GM19463 (cell line): ENCODE measurements at regions not wholly inside any gene's neighbourhood (a gene's known extent, or its start where the extent isn't known, plus 50 kb on each side); places are given as distances from the start of the nearest gene placed in this dataset.
"Not testable (repeated sequence)": the region's sequence is repeated elsewhere in the genome, so short reads cannot be mapped to it uniquely, and the experiment has no call there.

ENCODE experiments used
- ATAC-seq: cut with Tn5 transposase; IDR thresholded peaks from one replicate; pipeline ENCODE4 v1.9.1; 2021; ENCODE audit warnings: mild to moderate bottlenecking, moderate library complexity; ENCODE audit not compliant: unreplicated experiment

- no peak for ATAC-seq
These were observed 122.0 kb upstream of the MYCN start for GRCh38 chr2:15818318-15818753.

- ATAC-seq, result no peak
These were observed 121.5 kb upstream of the MYCN start for GRCh38 chr2:15818881-15819280.

GRCh38 chr2:15819562-15820256 is 120.6 kb upstream of the MYCN start:
- no peak for ATAC-seq

GRCh38 chr2:15820257-15820566 is 120.1 kb upstream of the MYCN start:
- ATAC-seq, result no peak

GRCh38 chr2:15820927-15821326 is 119.4 kb upstream of the MYCN start:
- no peak for ATAC-seq

- ATAC-seq, result no peak
These were observed 118.0 kb upstream of the MYCN start for GRCh38 chr2:15822151-15823044.

- no peak for ATAC-seq
These were observed 116.6 kb upstream of the MYCN start for GRCh38 chr2:15823459-15824396.

GRCh38 chr2:15824467-15824866 is 115.9 kb upstream of the MYCN start:
- ATAC-seq, result not testable (repeated sequence)

- ATAC-seq, result no peak
These were observed 114.9 kb upstream of the MYCN start for GRCh38 chr2:15825276-15825980.

- ATAC-seq, result no peak
These were observed 114.1 kb upstream of the MYCN start for GRCh38 chr2:15826273-15826717.

- no peak for ATAC-seq
These were observed 113.3 kb upstream of the MYCN start for GRCh38 chr2:15827001-15827400.

- ATAC-seq, result no peak
These were observed 111.8 kb upstream of the MYCN start for GRCh38 chr2:15828576-15828975.

- ATAC-seq, result no peak
These were observed 111.1 kb upstream of the MYCN start for GRCh38 chr2:15829091-15829801.

- no peak for ATAC-seq
These were observed 110.4 kb upstream of the MYCN start for GRCh38 chr2:15829985-15830384.

- ATAC-seq, result no peak
These were observed 109.3 kb upstream of the MYCN start for GRCh38 chr2:15830937-15831549.

GRCh38 chr2:15832030-15832709 is 108.2 kb upstream of the MYCN start:
- no peak for ATAC-seq

GRCh38 chr2:15832849-15833680 is 107.3 kb upstream of the MYCN start:
- ATAC-seq, result no peak

GRCh38 chr2:15833731-15834130 is 106.6 kb upstream of the MYCN start:
- no peak for ATAC-seq
